Lung (tissue), 11 donors: ENCODE measurements at regions not wholly inside any gene's neighbourhood (a gene's known extent, or its start where the extent isn't known, plus 50 kb on each side); places are given as distances from the start of the nearest gene placed in this dataset.

ENCODE experiments used
- ATAC-seq: fragments of 200-7000 bp; cut with Tn5 transposase; one replicate; pipeline ENCODE4 v1.9.1; 2020; ENCODE audit warnings: moderate number of reproducible peaks; ENCODE audit not compliant: insufficient read depth, low FRiP score
- DNase-seq, 3 donors: peaks; one replicate each; pipeline ENCODE4 v3.0.0-alpha.2; 2013 to 2017
- H3K27ac ChIP-seq, 2 donors: one replicate each; pipeline ENCODE4 v1.5.1; 2013; ENCODE audit warnings: mild to moderate bottlenecking in 2 of 2, moderate library complexity in 2 of 2, control low read depth in 1 of 2, inconsistent platforms in 1 of 2, low read depth in 1 of 2, low read length in 1 of 2
- H3K27me3 ChIP-seq, 3 donors: one replicate each; pipeline ENCODE4 v1.5.1; 2013; ENCODE audit warnings: low read length in 2 of 3; ENCODE audit not compliant: control insufficient read depth in 3 of 3, insufficient read depth in 3 of 3
- H3K36me3 ChIP-seq, 4 donors: one replicate each; pipeline ENCODE4 v1.5.1; 2013; ENCODE audit warnings: low read length in 4 of 4, mild to moderate bottlenecking in 1 of 4, moderate library complexity in 1 of 4; ENCODE audit not compliant: control insufficient read depth in 4 of 4, insufficient read depth in 4 of 4
- H3K4me1 ChIP-seq, 5 donors: one replicate each; pipeline ENCODE4 v1.5.1; 2013; ENCODE audit warnings: low read length in 5 of 5, mild to moderate bottlenecking in 2 of 5, moderate library complexity in 1 of 5; ENCODE audit not compliant: control insufficient read depth in 5 of 5, insufficient read depth in 5 of 5
- H3K4me3 ChIP-seq: one replicate; pipeline ENCODE4 v1.5.1; 2013; ENCODE audit warnings: mild to moderate bottlenecking, control low read depth, moderate library complexity
- H3K9ac ChIP-seq, 2 donors: one replicate each; pipeline ENCODE4 v1.5.1; 2013; ENCODE audit warnings: low read length in 2 of 2, control low read depth in 1 of 2; ENCODE audit not compliant: insufficient read depth in 1 of 2
- H3K9me3 ChIP-seq, 4 donors: one replicate each; pipeline ENCODE4 v1.5.1; 2013; ENCODE audit warnings: low read length in 3 of 4, mild to moderate bottlenecking in 1 of 4, moderate library complexity in 1 of 4; ENCODE audit not compliant: control insufficient read depth in 4 of 4, insufficient read depth in 3 of 4
- WGBS, 2 donors: extraction: QIAGEN DNeasy Blood & Tissue Kit; methylation state at CpG; one replicate each; pipeline ENCODE4 v1.1.7; 2013; 5-methylcytosine and 5-hydroxymethylcytosine counted together
- TF ChIP-seq, protein P1 (sequence below): IDR thresholded peaks from 2 replicates; pipeline ENCODE4 v1.5.1; 2012; ENCODE audit warnings: mild to moderate bottlenecking; ENCODE audit errors: control extremely low read depth, extremely low read depth
- donor health status: control.
- donor health status: control.
- donor health status: Bipolar disorder and iron deficiency.
- donor health status: healthy.
- donor health status: DM: yes; HTN: yes; CAD: no.

GRCh38 chr1:101741910-101742309, 254.8 kb downstream of the OLFM3 start:
- peaks cover 0 to 13% (median 0%) of the 10 kb centered on the region in 3 donors for H3K27me3 ChIP-seq
- H3K9ac ChIP-seq = no peak overlapping the region
- no peaks in the 10 kb centered on the region for H3K36me3 ChIP-seq
- H3K4me3 ChIP-seq = no peak overlapping the region
- H3K4me1 ChIP-seq = peaks cover 0 to 14% (median 0%) of the 10 kb centered on the region in 5 donors
- DNase-seq = no peak
- no peak overlapping the region for H3K27ac ChIP-seq
- ATAC-seq = no peak
- TF ChIP-seq, protein P1, sequence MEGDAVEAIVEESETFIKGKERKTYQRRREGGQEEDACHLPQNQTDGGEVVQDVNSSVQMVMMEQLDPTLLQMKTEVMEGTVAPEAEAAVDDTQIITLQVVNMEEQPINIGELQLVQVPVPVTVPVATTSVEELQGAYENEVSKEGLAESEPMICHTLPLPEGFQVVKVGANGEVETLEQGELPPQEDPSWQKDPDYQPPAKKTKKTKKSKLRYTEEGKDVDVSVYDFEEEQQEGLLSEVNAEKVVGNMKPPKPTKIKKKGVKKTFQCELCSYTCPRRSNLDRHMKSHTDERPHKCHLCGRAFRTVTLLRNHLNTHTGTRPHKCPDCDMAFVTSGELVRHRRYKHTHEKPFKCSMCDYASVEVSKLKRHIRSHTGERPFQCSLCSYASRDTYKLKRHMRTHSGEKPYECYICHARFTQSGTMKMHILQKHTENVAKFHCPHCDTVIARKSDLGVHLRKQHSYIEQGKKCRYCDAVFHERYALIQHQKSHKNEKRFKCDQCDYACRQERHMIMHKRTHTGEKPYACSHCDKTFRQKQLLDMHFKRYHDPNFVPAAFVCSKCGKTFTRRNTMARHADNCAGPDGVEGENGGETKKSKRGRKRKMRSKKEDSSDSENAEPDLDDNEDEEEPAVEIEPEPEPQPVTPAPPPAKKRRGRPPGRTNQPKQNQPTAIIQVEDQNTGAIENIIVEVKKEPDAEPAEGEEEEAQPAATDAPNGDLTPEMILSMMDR = no peak
- 56 to 75% methylated on average over 5 of the region's 5 CpGs for WGBS, 2 donors
- no peaks in the 10 kb centered on the region for H3K9me3 ChIP-seq

- no peaks in the 10 kb centered on the region for H3K9me3 ChIP-seq
- WGBS, 2 donors = 81 to 84% methylated on average over 1 of the region's 1 CpG
Observed at GRCh38 chr1:101742509-101742908, 254.2 kb downstream of the OLFM3 start.

GRCh38 chr1:101745551-101746270, 251.0 kb downstream of the OLFM3 start:
- Histone ChIP-seq H3K4me3 (no peak overlapping the region), H3K9me3 (no peaks in the 10 kb centered on the region), H3K9ac (no peak overlapping the region), H3K27ac (no peak overlapping the region), H3K36me3 (no peaks in the 10 kb centered on the region), H3K27me3 (peaks cover 0 to 19% (median 3%) of the 10 kb centered on the region in 3 donors), H3K4me1 (peaks cover 0 to 14% (median 0%) of the 10 kb centered on the region in 5 donors)
- ATAC-seq = no peak
- TF ChIP-seq, protein P1 = no peak
- DNase-seq = peak; percentile 84 to 99 (median 99)
- WGBS, 2 donors = 56 to 77% methylated on average over 2 of the region's 2 CpGs

More at GRCh38 chr1:101742509-101742908, 254.2 kb downstream of the OLFM3 start:
- ATAC-seq (no peak), DNase-seq (no peak)
- Histone ChIP-seq H3K4me3 (no peak overlapping the region), H3K4me1 (peaks cover 0 to 14% (median 0%) of the 10 kb centered on the region in 5 donors), H3K27ac (no peak overlapping the region), H3K27me3 (peaks cover 0 to 13% (median 0%) of the 10 kb centered on the region in 3 donors), H3K36me3 (no peaks in the 10 kb centered on the region), H3K9ac (no peak overlapping the region)
- TF ChIP-seq, protein P1 = no peak
